ENCODE measurements at regions not wholly inside any gene's neighbourhood (a gene's known extent, or its start where the extent isn't known, plus 50 kb on each side); places are given as distances from the start of the nearest gene placed in this dataset.
A peak's percentile ranks its signal among the peaks of the same experiment; 100 is the strongest.
"Not testable (repeated sequence)": the region's sequence is repeated elsewhere in the genome, so short reads cannot be mapped to it uniquely, and the experiment has no call there.

GRCh38 chr2:34815052-34815741 is 1216.1 kb upstream of the FAM98A start:
- no peak for DNase-seq (ENCODE audit: low spot score)

- no peak for DNase-seq (ENCODE audit: low spot score)
These were observed 1211.4 kb upstream of the FAM98A start for GRCh38 chr2:34810456-34810855.

GRCh38 chr2:34808426-34808825 is 1209.3 kb upstream of the FAM98A start:
- no peak for DNase-seq (ENCODE audit: low spot score)

- DNase-seq (ENCODE audit: low spot score), result no peak
These were observed 1207.8 kb upstream of the FAM98A start for GRCh38 chr2:34806891-34807290.

GRCh38 chr2:34806396-34806795 is 1207.3 kb upstream of the FAM98A start:
- DNase-seq (ENCODE audit: low spot score), result no peak

GRCh38 chr2:34799556-34799955 is 1200.5 kb upstream of the FAM98A start:
- no peak for DNase-seq (ENCODE audit: low spot score)

GRCh38 chr2:34795586-34795985 is 1196.5 kb upstream of the FAM98A start:
- DNase-seq (ENCODE audit: low spot score), result not testable (repeated sequence)

GRCh38 chr2:34789169-34789568 is 1190.1 kb upstream of the FAM98A start:
- no peak for DNase-seq (ENCODE audit: low spot score)

GRCh38 chr2:34787341-34787740 is 1188.2 kb upstream of the FAM98A start:
- no peak for DNase-seq (ENCODE audit: low spot score)

- no peak for DNase-seq (ENCODE audit: low spot score)
These were observed 1186.2 kb upstream of the FAM98A start for GRCh38 chr2:34785206-34785785.

GRCh38 chr2:34784701-34785100 is 1185.6 kb upstream of the FAM98A start:
- DNase-seq (ENCODE audit: low spot score), result no peak

- not testable (repeated sequence) for DNase-seq (ENCODE audit: low spot score)
These were observed 1151.6 kb upstream of the FAM98A start for GRCh38 chr2:34750742-34751141.

GRCh38 chr2:34747643-34748042 is 1148.5 kb upstream of the FAM98A start:
- DNase-seq (ENCODE audit: low spot score), result no peak

GRCh38 chr2:34738691-34739090 is 1139.6 kb upstream of the FAM98A start:
- DNase-seq (ENCODE audit: low spot score), result peak; percentile 29

- no peak for DNase-seq (ENCODE audit: low spot score)
These were observed 1138.0 kb upstream of the FAM98A start for GRCh38 chr2:34737146-34737545.

- DNase-seq (ENCODE audit: low spot score), result no peak
These were observed 1137.4 kb upstream of the FAM98A start for GRCh38 chr2:34736482-34736881.

GRCh38 chr2:34734662-34735061 is 1135.6 kb upstream of the FAM98A start:
- no peak for DNase-seq (ENCODE audit: low spot score)

GRCh38 chr2:34734042-34734441 is 1134.9 kb upstream of the FAM98A start:
- DNase-seq (ENCODE audit: low spot score), result no peak

GRCh38 chr2:34731292-34731691 is 1132.2 kb upstream of the FAM98A start:
- no peak for DNase-seq (ENCODE audit: low spot score)

- no peak for DNase-seq (ENCODE audit: low spot score)
These were observed 1130.7 kb upstream of the FAM98A start for GRCh38 chr2:34729845-34730244.

- no peak for DNase-seq (ENCODE audit: low spot score)
These were observed 1125.0 kb upstream of the FAM98A start for GRCh38 chr2:34724107-34724506.

- no peak for DNase-seq (ENCODE audit: low spot score)
These were observed 1124.6 kb upstream of the FAM98A start for GRCh38 chr2:34723683-34724082.

GRCh38 chr2:34719206-34719605 is 1120.1 kb upstream of the FAM98A start:
- no peak for DNase-seq (ENCODE audit: low spot score)
